ENCODE measurements at regions not wholly inside any gene's neighbourhood (a gene's known extent, or its start where the extent isn't known, plus 50 kb on each side); places are given as distances from the start of the nearest gene placed in this dataset.
"Not testable (repeated sequence)": the region's sequence is repeated elsewhere in the genome, so short reads cannot be mapped to it uniquely, and the experiment has no call there.

GRCh38 chr2:39492716-39493115 lies 55.6 kb upstream of the MAP4K3 start:
- DNase-seq: no peak
- H3K27me3 ChIP-seq (ENCODE audit: insufficient read depth, low read depth, severe bottlenecking): no peaks in the 10 kb centered on the region
- no peak for TF ChIP-seq CTCF (IDR thresholded peaks at IDR 0.05; ENCODE audit: low read depth, low read length)
- H3K36me3 ChIP-seq: no peaks in the 10 kb centered on the region
- no peaks in the 10 kb centered on the region for H3K9me3 ChIP-seq (ENCODE audit: severe bottlenecking)
- no peak overlapping the region for H3K27ac ChIP-seq
- H3K4me3 ChIP-seq (ENCODE audit: low read depth, low read length): no peak overlapping the region

- Histone ChIP-seq H3K27ac (no peak overlapping the region), H3K4me3 (ENCODE audit: low read depth, low read length) (no peak overlapping the region), H3K36me3 (no peaks in the 10 kb centered on the region), H3K9me3 (ENCODE audit: severe bottlenecking) (no peaks in the 10 kb centered on the region), H3K27me3 (ENCODE audit: insufficient read depth, low read depth, severe bottlenecking) (no peaks in the 10 kb centered on the region)
- DNase-seq: no peak
- no peak for TF ChIP-seq CTCF (IDR thresholded peaks at IDR 0.05; ENCODE audit: low read depth, low read length)
Observed at GRCh38 chr2:39494784-39495251, 57.7 kb upstream of the MAP4K3 start.

GRCh38 chr2:39497082-39497801 lies 60.2 kb upstream of the MAP4K3 start:
- DNase-seq: no peak
- no peak overlapping the region for H3K4me3 ChIP-seq (ENCODE audit: low read depth, low read length)
- H3K9me3 ChIP-seq (ENCODE audit: severe bottlenecking): no peaks in the 10 kb centered on the region
- H3K27me3 ChIP-seq (ENCODE audit: insufficient read depth, low read depth, severe bottlenecking): no peaks in the 10 kb centered on the region
- H3K27ac ChIP-seq: no peak overlapping the region
- no peaks in the 10 kb centered on the region for H3K36me3 ChIP-seq
- TF ChIP-seq CTCF (IDR thresholded peaks at IDR 0.05; ENCODE audit: low read depth, low read length): no peak

- H3K27me3 ChIP-seq (ENCODE audit: insufficient read depth, low read depth, severe bottlenecking); H3K4me3 ChIP-seq (ENCODE audit: low read depth, low read length); DNase-seq; H3K27ac ChIP-seq; H3K36me3 ChIP-seq; H3K9me3 ChIP-seq (ENCODE audit: severe bottlenecking): not testable (repeated sequence)
Observed at GRCh38 chr2:39498176-39498575, 61.1 kb upstream of the MAP4K3 start.

- Histone ChIP-seq H3K36me3 (no peaks in the 10 kb centered on the region), H3K27me3 (ENCODE audit: insufficient read depth, low read depth, severe bottlenecking) (no peaks in the 10 kb centered on the region), H3K4me3 (ENCODE audit: low read depth, low read length) (no peak overlapping the region), H3K9me3 (ENCODE audit: severe bottlenecking) (no peaks in the 10 kb centered on the region), H3K27ac (no peak overlapping the region)
- TF ChIP-seq CTCF (IDR thresholded peaks at IDR 0.05; ENCODE audit: low read depth, low read length): no peak
- DNase-seq: no peak
Observed at GRCh38 chr2:39498786-39499185, 61.7 kb upstream of the MAP4K3 start.

GRCh38 chr2:39499336-39499735 lies 62.3 kb upstream of the MAP4K3 start:
- no peaks in the 10 kb centered on the region for H3K36me3 ChIP-seq
- no peak overlapping the region for H3K27ac ChIP-seq
- no peaks in the 10 kb centered on the region for H3K27me3 ChIP-seq (ENCODE audit: insufficient read depth, low read depth, severe bottlenecking)
- TF ChIP-seq CTCF (IDR thresholded peaks at IDR 0.05; ENCODE audit: low read depth, low read length): no peak
- H3K9me3 ChIP-seq (ENCODE audit: severe bottlenecking): no peaks in the 10 kb centered on the region
- DNase-seq: no peak
- H3K4me3 ChIP-seq (ENCODE audit: low read depth, low read length): no peak overlapping the region
